Medulla oblongata (tissue), 1 donor: ENCODE measurements at regions not wholly inside any gene's neighbourhood (a gene's known extent, or its start where the extent isn't known, plus 50 kb on each side); places are given as distances from the start of the nearest gene placed in this dataset.

Experiments
- DNase-seq: peaks from one replicate; pipeline ENCODE4 v3.0.0-alpha.2; 2015; ENCODE audit errors: extremely low spot score

GRCh38 chr18:37705016-37705415 lies 139.4 kb upstream of the CELF4 start:
- no peak for DNase-seq

DNA sequence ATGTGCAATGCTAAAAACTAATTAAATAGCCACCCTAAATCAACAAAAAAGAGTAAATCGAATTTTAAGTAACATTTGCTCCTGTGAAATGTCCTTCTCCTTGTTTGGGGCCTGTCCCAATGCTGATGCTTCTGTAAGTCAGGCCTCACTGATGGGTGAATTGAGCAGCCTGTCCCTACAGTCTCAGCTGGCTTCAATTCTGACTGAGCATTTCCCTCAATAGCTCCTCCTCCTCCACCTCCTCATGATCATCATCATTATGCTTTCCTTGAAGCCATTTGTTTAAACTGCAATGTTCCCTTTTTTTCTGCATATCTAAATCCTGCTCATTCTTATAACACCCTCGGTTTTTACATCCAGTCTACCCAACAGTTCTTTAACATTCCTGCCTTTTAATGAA lies 137.2 kb upstream of the CELF4 start:
- no peak for DNase-seq

- no peak for DNase-seq
Observed at GRCh38 chr18:37701967-37702366, 136.4 kb upstream of the CELF4 start.

GRCh38 chr18:37698508-37699040 lies 133.0 kb upstream of the CELF4 start:
- DNase-seq: no peak

DNA sequence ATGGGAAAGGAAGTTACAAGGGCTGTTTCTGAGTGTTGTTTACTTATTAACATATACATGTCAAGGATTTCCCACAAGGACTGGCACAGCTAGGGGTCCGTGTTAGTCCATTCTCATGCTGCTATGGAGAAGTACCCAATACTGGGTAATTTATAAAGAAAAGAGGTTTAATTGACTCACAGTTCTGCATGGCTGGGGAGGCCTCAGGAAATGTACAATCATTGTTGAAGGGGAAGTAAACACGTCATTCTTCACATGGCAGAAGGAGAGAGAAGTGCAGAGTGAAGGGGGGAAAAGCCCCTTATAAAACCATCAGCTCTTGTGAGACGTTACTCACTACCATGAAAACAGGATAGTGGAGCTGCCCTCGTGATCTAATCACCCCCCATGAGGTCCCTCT lies 128.9 kb upstream of the CELF4 start:
- DNase-seq: no peak

DNA sequence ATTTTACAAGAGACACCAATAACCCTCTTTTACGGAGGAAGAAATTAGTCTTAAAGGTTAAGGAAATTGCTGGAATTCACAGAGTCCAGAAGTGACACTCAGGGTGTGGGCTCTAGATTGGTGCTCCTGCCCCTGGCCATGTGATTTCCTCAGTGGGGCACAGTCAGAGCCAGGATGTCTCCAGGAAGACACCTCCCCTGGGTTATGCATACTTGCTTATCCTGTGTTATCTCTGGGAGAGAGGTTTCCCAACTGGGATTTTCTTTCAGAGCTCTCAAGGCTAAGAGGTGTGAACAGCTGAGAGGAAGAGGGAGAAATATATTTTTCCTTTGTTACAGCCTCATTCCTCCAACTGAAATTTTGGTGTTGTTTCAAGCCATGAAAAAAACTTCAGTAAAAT lies 125.6 kb upstream of the CELF4 start:
- no peak for DNase-seq

DNA sequence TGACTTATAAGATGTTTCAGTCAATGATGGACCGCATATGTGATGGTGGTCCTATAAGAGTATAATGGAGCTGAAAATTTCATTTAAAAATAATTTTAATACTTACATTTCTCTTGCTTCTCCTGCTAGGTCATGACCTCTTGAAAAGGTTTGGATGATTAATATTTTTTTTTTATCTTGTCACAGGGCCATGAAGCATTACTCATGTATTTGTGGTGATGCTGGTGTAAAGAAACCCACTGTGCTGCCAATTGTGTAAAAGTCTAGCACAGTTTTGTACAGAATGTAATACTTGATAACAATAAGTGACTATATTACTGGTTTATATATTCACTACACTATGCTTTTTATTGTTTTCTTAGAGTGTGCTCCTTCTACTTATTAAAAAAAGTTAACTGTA lies 124.2 kb upstream of the CELF4 start:
- no peak for DNase-seq

- DNase-seq: no peak
Observed at GRCh38 chr18:37684590-37684989, 119.0 kb upstream of the CELF4 start.

- no peak for DNase-seq
Observed at GRCh38 chr18:37684183-37684582, 118.6 kb upstream of the CELF4 start.

DNA sequence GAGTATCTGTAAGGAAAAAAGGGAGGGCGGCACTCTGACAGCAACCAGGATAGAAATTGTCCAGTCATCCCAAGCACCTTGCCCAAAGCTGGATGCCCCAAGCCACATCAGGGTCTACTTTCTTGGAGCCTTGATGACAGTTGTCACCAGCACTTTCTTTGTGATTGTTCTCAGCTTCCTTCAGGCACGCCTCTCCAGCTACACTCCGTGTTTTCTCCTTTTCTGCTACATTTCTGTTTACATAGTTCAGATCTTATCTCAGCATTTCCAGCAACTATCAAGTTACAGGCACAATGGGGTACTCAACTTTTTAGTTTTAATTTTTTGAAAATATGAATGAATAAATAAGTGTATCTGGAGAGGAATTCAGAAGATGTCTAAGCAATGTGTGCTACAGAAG lies 115.3 kb upstream of the CELF4 start:
- DNase-seq: no peak

GRCh38 chr18:37676276-37676675 lies 110.7 kb upstream of the CELF4 start:
- no peak for DNase-seq

GRCh38 chr18:37675699-37676098 lies 110.1 kb upstream of the CELF4 start:
- no peak for DNase-seq

- DNase-seq: no peak
Observed at GRCh38 chr18:37674570-37674969, 109.0 kb upstream of the CELF4 start.

DNA sequence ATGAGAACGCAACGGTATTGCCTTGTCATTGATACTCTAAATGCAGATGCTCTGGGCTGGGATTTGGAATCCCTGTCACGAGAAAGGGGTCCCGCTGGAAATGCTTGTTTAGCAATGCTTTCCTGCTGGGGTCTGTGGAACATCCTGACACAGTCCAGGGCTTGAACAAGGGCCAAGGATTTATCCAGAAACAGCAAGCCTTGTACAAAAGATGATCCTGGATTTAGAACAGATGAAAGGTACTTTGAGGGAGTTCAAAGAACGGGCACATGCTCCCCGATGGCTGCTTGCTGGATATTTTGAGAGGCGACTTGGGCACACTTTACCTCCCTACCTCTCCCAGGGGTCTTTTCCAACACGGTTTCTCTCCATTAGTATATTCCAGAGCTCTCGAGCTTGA lies 108.1 kb upstream of the CELF4 start:
- DNase-seq: no peak

- no peak for DNase-seq
Observed at GRCh38 chr18:37672932-37673595, 107.5 kb upstream of the CELF4 start.

DNA sequence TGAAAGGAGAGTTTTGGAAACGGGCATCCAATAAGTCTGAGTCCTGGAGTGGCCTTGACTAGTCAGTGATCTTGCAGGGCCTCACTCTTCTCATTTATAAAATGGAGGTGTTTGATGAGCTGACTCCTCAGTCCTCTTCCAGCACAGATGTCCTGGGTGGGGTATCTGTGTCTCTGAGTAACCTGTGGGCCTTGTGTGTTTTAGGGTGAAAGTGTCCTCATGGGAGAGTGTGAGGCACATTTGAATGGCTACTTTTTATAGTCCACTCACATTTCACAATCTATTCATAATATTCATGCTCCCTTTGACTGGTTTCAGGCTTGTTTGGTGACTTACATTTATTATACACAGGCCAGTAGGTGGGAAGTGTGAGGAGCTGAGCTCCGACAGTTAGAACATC lies 106.4 kb upstream of the CELF4 start:
- no peak for DNase-seq

DNA sequence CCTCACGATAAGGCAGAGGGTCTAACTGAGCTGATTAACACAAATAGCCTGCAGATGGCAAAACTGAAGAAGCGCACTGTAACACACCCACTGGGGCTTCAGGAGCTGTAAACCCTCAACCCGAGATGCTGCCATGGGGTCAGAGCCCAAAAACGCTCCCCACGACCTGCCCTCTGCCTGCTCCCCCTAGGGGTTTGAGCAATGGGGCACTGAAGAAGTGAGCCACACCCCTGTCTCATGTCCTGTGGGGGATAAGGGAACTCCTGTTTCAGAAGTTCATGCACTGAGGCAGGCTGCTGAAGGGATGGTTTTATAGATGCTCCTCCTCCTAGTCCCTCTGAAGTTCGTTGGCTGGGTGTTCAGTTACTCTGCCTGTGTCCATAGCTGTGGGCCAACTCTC lies 105.9 kb upstream of the CELF4 start:
- no peak for DNase-seq

DNA sequence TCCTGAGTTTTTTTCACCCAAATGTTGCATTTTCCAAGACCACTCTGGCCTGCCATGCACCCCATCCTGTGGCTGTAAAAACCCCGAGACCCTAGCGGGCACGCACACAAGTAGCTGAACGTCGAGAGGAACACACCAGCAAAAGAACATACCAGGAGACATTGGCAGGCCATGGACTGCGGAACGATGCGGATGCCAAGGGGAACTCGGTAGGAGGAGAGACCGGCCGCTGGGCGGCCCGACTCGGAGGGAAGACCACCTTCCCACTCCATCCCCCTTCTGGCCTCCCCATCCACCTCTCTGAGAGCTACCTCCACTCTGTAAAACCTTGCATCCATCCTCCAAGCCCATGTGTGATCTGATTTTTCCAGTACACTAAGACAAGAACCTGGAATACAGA lies 105.5 kb upstream of the CELF4 start:
- DNase-seq: no peak

DNA sequence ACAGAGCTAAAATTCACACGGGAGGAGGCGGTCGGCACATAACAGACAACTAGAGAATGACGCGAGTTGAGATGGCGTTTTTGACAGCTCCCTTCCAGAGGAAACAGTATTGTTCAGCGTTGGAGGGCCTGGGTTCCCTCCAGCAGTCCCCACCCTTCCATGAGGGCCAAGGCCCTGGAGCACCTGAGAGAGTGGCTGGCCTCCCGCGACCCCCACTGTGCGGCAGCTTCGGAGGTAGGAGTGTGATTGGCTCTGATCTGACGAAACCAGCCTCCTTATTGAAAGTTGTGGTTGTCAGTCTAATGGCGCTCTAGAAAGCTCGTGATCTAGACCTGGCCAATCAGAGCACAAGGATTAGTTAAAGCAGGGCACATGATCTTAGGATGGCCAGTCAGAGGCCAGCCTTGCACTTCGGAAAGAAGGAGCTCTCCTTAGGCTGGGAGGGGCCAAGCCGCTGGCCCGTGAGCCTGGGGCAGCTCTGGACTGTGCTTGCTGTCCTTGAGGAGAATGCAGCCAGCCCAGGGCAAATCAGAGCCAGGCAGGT lies 104.5 kb upstream of the CELF4 start:
- no peak for DNase-seq

DNA sequence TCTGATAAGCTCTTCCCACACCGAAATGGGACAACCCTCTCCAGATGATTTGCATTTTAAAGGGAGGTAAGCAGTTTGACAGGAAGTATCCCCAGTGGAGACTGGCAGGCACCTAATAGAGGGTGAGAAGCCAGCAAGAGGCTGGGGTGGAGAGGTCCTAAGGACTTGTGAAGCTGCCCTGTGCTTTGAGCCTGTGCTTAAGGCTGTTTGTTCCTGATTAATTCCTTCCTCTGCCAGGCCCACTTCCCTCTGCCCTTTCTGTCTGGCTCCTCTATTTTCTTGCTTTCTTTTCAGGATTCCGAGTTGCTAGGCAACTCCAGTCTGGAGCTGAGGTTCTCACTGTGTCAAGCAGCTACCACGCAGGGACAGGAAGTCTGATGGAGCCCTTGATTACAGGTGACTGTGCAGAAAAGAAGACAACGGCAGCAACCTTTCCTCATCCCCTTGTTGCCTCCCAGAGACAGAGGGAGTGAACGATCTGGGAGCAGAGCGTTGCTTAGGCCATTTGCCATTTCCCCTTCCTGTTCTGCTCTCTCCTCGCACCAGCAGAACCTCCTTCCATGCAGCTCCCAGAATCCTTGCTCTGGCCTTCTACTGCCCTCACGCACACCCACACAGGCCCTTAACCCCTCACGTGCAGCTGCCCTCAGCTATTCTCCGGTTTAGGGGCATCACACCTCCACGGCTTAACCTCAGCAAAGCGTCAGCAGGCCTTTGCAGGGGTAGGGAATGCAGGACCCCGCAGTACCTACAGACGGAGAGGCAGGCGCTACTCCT lies 103.6 kb upstream of the CELF4 start:
- DNase-seq: no peak

DNA sequence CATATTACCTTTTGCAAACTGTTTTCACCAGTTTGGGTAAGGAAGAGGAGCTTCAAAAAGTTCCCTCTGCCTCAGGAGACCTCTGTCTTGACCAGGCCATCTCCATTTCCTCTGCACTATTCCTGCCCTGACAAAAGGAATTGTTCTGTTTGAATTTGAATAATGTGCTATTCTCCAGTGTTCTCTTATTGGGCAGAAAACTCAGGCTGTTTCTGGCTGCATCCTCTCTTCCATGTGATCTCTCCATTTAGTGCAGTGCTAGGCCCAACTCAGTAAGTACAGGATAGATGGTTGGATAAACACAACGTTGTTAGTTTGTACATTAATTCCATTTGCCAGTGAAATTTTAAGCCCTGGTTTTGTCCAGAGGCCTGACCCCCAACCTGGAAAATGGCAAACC lies 102.2 kb upstream of the CELF4 start:
- DNase-seq: peak; percentile 53

- DNase-seq: no peak
Observed at GRCh38 chr18:37666991-37667390, 101.4 kb upstream of the CELF4 start.

DNA sequence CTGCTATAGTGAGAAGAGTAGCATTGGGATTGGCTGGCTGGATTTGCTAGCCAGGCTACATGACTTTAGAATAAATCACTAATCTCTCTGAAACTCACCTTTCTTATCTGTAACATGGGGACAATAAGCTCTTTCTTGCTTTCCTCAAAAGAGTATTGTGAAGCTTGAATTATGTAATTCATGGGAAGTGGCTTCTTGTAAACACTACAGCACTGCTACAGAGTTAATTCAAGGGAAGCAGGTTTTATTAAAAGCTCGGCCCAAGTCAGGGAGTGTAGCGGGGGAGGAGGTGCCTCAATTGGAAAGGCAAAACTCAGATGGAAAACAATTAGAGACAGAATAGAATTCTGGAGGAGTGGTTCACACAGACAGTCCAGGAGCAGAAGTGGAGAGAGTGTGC lies 100.9 kb upstream of the CELF4 start:
- DNase-seq: no peak
